GM21526 (cell line): ENCODE measurements at regions not wholly inside any gene's neighbourhood (a gene's known extent, or its start where the extent isn't known, plus 50 kb on each side); places are given as distances from the start of the nearest gene placed in this dataset.
"Not testable (repeated sequence)": the region's sequence is repeated elsewhere in the genome, so short reads cannot be mapped to it uniquely, and the experiment has no call there.

Source experiments
- ATAC-seq: cut with Tn5 transposase; IDR thresholded peaks from one replicate; pipeline ENCODE4 v1.9.1; 2021; ENCODE audit warnings: moderate library complexity; ENCODE audit not compliant: unreplicated experiment, low FRiP score

- ATAC-seq: no peak
Measured at GRCh38 chr2:161480123-161480522, 64.0 kb downstream of the TBR1 start.

GRCh38 chr2:161481619-161482018, 65.5 kb downstream of the TBR1 start:
- no peak for ATAC-seq

DNA sequence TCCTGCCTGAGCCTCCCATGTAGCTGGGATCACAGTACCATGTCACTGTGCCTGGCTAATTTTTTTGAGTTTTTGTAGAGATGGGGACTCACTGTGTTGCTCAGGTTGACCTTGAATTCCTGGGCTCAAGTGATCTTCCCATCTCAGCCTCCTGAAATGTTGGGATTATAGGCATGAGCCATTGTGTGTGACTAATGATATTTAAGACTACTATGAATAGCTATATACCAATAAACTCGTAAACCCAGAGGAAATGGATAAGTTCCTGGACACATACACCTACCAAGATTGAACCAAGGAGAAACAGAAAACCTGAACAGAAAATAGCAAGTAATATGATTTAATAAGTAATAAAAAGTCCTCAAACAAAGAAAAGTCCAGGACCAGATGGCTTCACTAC, 68.0 kb downstream of the TBR1 start:
- no peak for ATAC-seq

DNA sequence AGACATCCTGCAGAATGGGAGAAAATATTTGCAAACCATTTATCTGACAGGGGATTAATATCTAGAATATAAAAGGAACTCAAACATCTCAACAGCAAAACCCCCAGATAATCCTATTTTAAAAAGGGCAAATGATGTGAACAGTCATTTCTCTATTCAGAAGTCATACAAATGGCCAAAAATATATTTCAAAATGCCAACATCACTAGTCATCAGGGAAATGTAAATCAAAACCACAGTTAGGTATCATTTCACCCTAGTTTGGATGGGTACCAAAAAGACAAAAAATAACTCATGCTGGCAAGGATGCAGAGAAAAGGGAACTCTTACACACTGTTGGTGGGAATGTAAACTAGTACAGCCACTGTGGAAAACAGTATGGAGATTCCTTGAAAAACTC, 70.0 kb downstream of the TBR1 start:
- ATAC-seq: no peak

DNA sequence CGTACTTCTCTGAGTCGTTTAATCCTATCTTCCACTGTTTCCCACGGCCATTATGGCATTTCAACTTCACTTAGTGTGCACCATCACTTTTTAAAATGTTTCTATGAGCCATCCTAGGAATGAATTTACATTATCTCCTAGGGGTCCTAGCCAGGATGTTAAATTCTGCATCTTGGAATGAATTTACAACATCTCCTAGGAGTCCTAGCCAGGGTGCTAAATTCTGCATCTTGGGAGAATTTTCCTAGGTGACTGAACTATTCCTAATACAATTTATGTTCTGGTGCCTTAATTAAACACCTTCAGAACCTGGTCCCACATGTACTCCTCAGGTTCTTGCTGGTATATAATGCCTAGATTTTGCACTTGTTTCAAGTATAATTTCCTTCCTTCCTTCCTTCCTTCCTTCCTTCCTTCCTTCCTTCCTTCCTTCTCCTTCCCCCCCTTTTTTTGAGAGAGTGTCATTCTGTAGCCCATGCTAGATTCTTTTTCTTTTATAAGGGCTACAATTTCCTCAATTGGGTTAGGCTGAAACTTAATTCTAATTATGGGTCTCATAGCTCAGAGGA, 72.1 kb downstream of the TBR1 start:
- ATAC-seq: no peak

GRCh38 chr2:161488879-161489278, 72.8 kb downstream of the TBR1 start:
- ATAC-seq: no peak

DNA sequence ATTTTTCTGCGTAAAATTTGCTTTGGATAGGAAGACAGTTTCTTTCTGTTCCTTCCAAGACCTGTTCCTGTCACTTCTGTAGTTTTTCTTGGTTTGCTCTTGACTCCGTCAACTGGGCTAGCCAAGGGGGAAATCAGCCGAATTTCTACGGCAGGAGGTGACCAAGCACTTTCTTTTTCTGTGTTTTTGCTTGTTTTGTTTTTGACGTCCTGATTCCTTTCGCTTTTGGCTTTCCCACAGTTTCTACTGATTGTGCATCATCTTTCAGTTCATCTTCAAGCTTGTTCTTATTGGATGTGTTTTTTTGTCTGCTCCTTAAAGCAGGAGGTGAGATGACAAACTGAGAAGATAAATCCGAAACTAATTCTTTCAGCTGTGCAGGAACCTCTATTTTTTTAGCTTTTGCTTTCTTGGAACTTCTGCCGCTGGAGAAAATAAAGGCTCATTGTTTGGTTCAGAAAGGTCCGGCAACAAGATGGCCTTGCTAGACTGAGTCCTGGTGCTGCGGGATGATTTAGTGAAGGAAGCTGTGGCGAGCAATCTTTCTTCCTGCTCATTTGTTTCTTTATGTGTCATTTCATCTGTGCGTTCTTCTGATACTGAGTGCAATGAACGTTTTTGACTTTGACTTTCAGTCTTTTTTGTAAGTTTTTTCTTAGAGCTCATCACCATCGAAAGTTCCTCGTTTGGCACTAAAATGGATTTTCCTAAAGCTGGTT, 85.0 kb downstream of the TBR1 start:
- ATAC-seq: peak; percentile 47

GRCh38 chr2:161502279-161502678, 86.2 kb downstream of the TBR1 start:
- not testable (repeated sequence) for ATAC-seq

DNA sequence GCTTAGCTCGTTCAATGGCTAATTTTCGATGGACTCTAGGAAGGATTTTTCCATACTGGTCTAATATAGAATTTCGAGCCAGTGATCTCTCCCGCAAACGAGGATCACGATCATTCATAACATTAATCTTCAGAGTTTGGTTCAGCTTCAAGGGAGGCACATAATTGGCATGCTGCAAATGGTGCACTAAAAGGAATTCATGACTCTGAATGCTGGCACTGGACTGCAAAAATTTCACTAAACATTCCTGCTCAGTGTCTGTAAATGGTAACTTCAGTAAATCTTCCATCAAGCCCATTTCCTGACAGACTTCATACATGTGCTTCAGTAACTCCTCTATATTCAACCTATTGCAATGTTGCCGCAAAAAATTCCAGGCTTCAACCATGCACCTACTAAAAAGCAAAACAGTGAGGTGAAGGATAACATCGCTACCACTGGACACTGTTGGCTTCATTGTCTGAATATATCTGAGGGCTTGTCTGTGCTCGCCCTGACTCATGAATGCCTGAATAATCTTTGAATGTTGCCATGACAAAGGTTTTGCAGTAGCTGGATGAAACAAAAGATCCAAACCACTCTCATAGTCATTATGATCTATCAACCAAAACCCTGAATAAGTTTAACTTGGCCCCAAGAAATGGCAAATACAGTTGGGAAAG, 88.7 kb downstream of the TBR1 start:
- not testable (repeated sequence) for ATAC-seq

GRCh38 chr2:161505466-161505865, 89.4 kb downstream of the TBR1 start:
- ATAC-seq: not testable (repeated sequence)

DNA sequence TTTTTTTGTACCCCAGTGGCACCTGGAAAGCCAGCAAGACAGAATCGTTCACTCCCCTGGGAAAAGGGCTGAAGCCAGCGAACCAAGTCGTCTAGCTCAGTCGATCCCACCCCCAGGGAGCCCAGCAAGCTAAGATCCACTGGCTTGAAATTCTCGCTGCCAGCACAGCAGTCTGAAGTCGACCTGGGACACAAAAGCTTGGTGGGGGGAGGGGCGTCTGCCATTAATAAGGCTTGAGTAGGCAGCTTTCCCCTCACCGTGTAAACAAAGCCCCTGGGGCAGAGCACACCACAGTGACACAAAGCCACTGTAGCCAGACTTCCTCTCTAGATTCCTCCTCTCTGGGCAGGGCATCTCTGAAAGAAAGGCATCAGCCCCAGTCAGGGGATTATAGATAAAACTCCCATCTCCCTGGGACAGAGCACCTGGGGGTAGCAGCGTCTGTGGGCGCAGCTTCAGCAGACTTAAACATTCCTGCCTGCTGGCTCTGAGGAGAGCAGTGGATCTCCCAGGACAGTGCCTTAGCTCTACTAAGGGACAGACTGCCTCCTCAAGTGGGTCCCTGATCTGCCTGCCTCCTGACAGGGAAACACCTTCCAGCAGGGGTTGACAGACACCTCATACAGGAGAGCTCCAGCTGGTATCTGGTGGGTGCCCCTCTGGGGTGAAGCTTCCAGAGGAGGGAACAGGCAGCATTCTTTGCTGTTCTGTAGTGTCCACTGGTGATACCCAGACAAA, 97.4 kb downstream of the TBR1 start:
- not testable (repeated sequence) for ATAC-seq

GRCh38 chr2:161522796-161523195, 101.4 kb upstream of the SLC4A10 start:
- no peak for ATAC-seq

DNA sequence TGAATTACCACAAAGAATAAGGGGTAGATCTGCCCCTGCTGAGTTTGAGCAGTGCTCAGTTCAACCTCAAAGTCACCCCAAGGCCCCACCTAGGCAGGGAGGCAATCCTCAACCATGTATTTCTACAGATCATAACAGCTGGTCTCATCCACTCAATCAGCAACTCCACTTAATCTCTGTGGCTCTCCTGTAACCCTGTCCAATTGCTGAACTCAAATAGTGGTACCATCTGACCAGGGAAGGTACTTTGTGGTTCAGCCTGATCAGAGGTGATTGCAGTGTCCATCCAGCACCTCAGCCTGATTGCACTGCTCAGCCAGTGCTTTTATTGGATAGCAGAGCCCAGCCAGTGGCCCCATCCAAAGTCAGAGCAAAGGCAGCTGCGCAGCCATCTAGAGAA, 91.0 kb upstream of the SLC4A10 start:
- no peak for ATAC-seq

GRCh38 chr2:161546635-161547034, 77.6 kb upstream of the SLC4A10 start:
- ATAC-seq: no peak

GRCh38 chr2:161547130-161547529, 77.1 kb upstream of the SLC4A10 start:
- no peak for ATAC-seq

- no peak for ATAC-seq
Measured at GRCh38 chr2:161552015-161552414, 72.2 kb upstream of the SLC4A10 start.

GRCh38 chr2:161555826-161556225, 68.4 kb upstream of the SLC4A10 start:
- no peak for ATAC-seq

GRCh38 chr2:161556440-161556839, 67.8 kb upstream of the SLC4A10 start:
- ATAC-seq: no peak

- ATAC-seq: no peak
Measured at GRCh38 chr2:161557538-161557937, 66.7 kb upstream of the SLC4A10 start.

- no peak for ATAC-seq
Measured at GRCh38 chr2:161564906-161565305, 59.3 kb upstream of the SLC4A10 start.

- no peak for ATAC-seq
Measured at GRCh38 chr2:161569401-161569800, 54.8 kb upstream of the SLC4A10 start.
